Osteocyte (in vitro differentiated cells): ENCODE measurements at regions not wholly inside any gene's neighbourhood (a gene's known extent, or its start where the extent isn't known, plus 50 kb on each side); places are given as distances from the start of the nearest gene placed in this dataset.

Experiments used
- DNase-seq: peaks from one replicate; pipeline ENCODE4 v3.0.0; 2021; ENCODE audit warnings: mixed read lengths; ENCODE audit not compliant: unreplicated experiment; ENCODE audit errors: extremely low spot score
- H3K27ac Mint-ChIP-seq: one replicate; pipeline ENCODE4 v1.8.0; 2021; ENCODE audit warnings: mild to moderate bottlenecking, mixed read lengths; ENCODE audit not compliant: unreplicated experiment
- H3K27me3 Mint-ChIP-seq: one replicate; pipeline ENCODE4 v1.8.0; 2021; ENCODE audit warnings: mixed read lengths; ENCODE audit not compliant: unreplicated experiment
- H3K36me3 Mint-ChIP-seq: one replicate; pipeline ENCODE4 v1.8.0; 2021; ENCODE audit warnings: mixed read lengths; ENCODE audit not compliant: unreplicated experiment
- H3K4me1 Mint-ChIP-seq: one replicate; pipeline ENCODE4 v1.8.0; 2021; ENCODE audit warnings: mixed read lengths; ENCODE audit not compliant: unreplicated experiment
- H3K4me3 Mint-ChIP-seq: one replicate; pipeline ENCODE4 v1.8.0; 2021; ENCODE audit warnings: mild to moderate bottlenecking, moderate library complexity, mixed read lengths; ENCODE audit not compliant: unreplicated experiment
- H3K9me3 Mint-ChIP-seq: one replicate; pipeline ENCODE4 v1.8.0; 2021; ENCODE audit warnings: mixed read lengths; ENCODE audit not compliant: unreplicated experiment
- CTCF ChIP-seq: fragments of 200-600 bp; sonication (generic); IDR thresholded peaks from 2 replicates; pipeline ENCODE4 v1.5.0; 2021; ENCODE audit warnings: antibody characterized with exemption, mild to moderate bottlenecking, moderate library complexity

GRCh38 chr2:105677901-105678300 is 66.8 kb upstream of the NCK2 start:
- no peak for DNase-seq
- H3K27ac Mint-ChIP-seq, result no peak overlapping the region
- no peak overlapping the region for H3K4me3 Mint-ChIP-seq
- H3K4me1 Mint-ChIP-seq, result no peaks in the 10 kb centered on the region
- no peaks in the 10 kb centered on the region for H3K36me3 Mint-ChIP-seq
- no peak for TF ChIP-seq CTCF
- peaks cover 54% of the 10 kb centered on the region for H3K27me3 Mint-ChIP-seq
- H3K9me3 Mint-ChIP-seq, result no peaks in the 10 kb centered on the region

- H3K36me3 Mint-ChIP-seq, result no peaks in the 10 kb centered on the region
- H3K9me3 Mint-ChIP-seq, result no peaks in the 10 kb centered on the region
- peaks cover 38% of the 10 kb centered on the region for H3K27me3 Mint-ChIP-seq
- no peak overlapping the region for H3K27ac Mint-ChIP-seq
- no peak for TF ChIP-seq CTCF
- no peak overlapping the region for H3K4me3 Mint-ChIP-seq
- H3K4me1 Mint-ChIP-seq, result no peaks in the 10 kb centered on the region
- no peak for DNase-seq
Observed at GRCh38 chr2:105675841-105676240, 68.9 kb upstream of the NCK2 start.

GRCh38 chr2:105674859-105675541 is 69.7 kb upstream of the NCK2 start:
- DNase-seq, result no peak
- H3K27ac Mint-ChIP-seq, result no peak overlapping the region
- H3K27me3 Mint-ChIP-seq, result peaks cover 33% of the 10 kb centered on the region
- TF ChIP-seq CTCF, result no peak
- H3K4me3 Mint-ChIP-seq, result no peak overlapping the region
- H3K4me1 Mint-ChIP-seq, result no peaks in the 10 kb centered on the region
- no peaks in the 10 kb centered on the region for H3K9me3 Mint-ChIP-seq
- H3K36me3 Mint-ChIP-seq, result no peaks in the 10 kb centered on the region

GRCh38 chr2:105674401-105674800 is 70.3 kb upstream of the NCK2 start:
- no peak overlapping the region for H3K27ac Mint-ChIP-seq
- H3K4me1 Mint-ChIP-seq, result no peaks in the 10 kb centered on the region
- no peaks in the 10 kb centered on the region for H3K36me3 Mint-ChIP-seq
- no peaks in the 10 kb centered on the region for H3K9me3 Mint-ChIP-seq
- H3K4me3 Mint-ChIP-seq, result no peak overlapping the region
- no peak for TF ChIP-seq CTCF
- no peak for DNase-seq
- peaks cover 29% of the 10 kb centered on the region for H3K27me3 Mint-ChIP-seq

GRCh38 chr2:105671156-105671555 is 73.6 kb upstream of the NCK2 start:
- no peak overlapping the region for H3K27ac Mint-ChIP-seq

More at GRCh38 chr2:105671156-105671555, 73.6 kb upstream of the NCK2 start:
- H3K27me3 Mint-ChIP-seq, result peaks cover 10% of the 10 kb centered on the region
- no peak for TF ChIP-seq CTCF
- H3K4me3 Mint-ChIP-seq, result no peak overlapping the region
- DNase-seq, result no peak
- no peaks in the 10 kb centered on the region for H3K4me1 Mint-ChIP-seq
- H3K36me3 Mint-ChIP-seq, result no peaks in the 10 kb centered on the region
- peaks cover 5% of the 10 kb centered on the region for H3K9me3 Mint-ChIP-seq
